Neuronal stem cell (in vitro differentiated cells): ENCODE measurements at regions not wholly inside any gene's neighbourhood (a gene's known extent, or its start where the extent isn't known, plus 50 kb on each side); places are given as distances from the start of the nearest gene placed in this dataset.

Experiments
- DNase-seq: peaks from one replicate; pipeline ENCODE4 v3.0.0-alpha.2; 2013; ENCODE audit warnings: low spot score
- H2AFZ ChIP-seq: one replicate; pipeline ENCODE4 v1.6.1; 2013; ENCODE audit warnings: mild to moderate bottlenecking, low read length, inconsistent platforms
- H2AK5ac ChIP-seq: 2 replicates; pipeline ENCODE4 v1.6.1; 2013; ENCODE audit warnings: low read depth, mild to moderate bottlenecking, inconsistent platforms, low read length, moderate library complexity, mixed read lengths
- H2BK120ac ChIP-seq: 2 replicates; pipeline ENCODE4 v1.6.1; 2013; ENCODE audit warnings: low read depth, mild to moderate bottlenecking, inconsistent platforms, low read length, moderate library complexity, mixed read lengths
- H2BK12ac ChIP-seq: one replicate; pipeline ENCODE4 v1.6.1; 2013; ENCODE audit warnings: low read length, inconsistent platforms
- H2BK15ac ChIP-seq: 2 replicates; pipeline ENCODE4 v1.6.1; 2013; ENCODE audit warnings: mild to moderate bottlenecking, low read length, inconsistent platforms, mixed read lengths
- H2BK5ac ChIP-seq: one replicate; pipeline ENCODE4 v1.6.1; 2013; ENCODE audit warnings: inconsistent platforms, mild to moderate bottlenecking, low read length, moderate library complexity
- H3K14ac ChIP-seq: one replicate; pipeline ENCODE4 v1.6.1; 2013; ENCODE audit warnings: low read length, inconsistent platforms
- H3K18ac ChIP-seq: 2 replicates; pipeline ENCODE4 v1.6.1; 2013; ENCODE audit warnings: low read length, inconsistent platforms
- H3K23ac ChIP-seq: 2 replicates; pipeline ENCODE4 v1.6.1; 2013; ENCODE audit warnings: low read depth, mild to moderate bottlenecking, mixed read lengths, low read length, inconsistent platforms; ENCODE audit not compliant: poor library complexity
- H3K27ac ChIP-seq: replicated peaks from 3 replicates; pipeline ENCODE4 v1.5.1; 2013; ENCODE audit warnings: low read length, inconsistent platforms
- H3K27me3 ChIP-seq, 3 experiments: 2 replicates each; pipeline ENCODE4 v1.6.1; 2013; ENCODE audit warnings: low read length in 3 of 3, mild to moderate bottlenecking in 2 of 3, inconsistent platforms in 1 of 3, low read depth in 1 of 3, mixed read lengths in 1 of 3, moderate library complexity in 1 of 3; ENCODE audit not compliant: control insufficient read depth in 3 of 3, insufficient read depth in 3 of 3
- H3K36me3 ChIP-seq, 2 donors: replicated peaks in 1 of 2; 2 replicates each; pipeline ENCODE4 v1.6.1; 2013; ENCODE audit warnings: low read length in 2 of 2; ENCODE audit not compliant: control insufficient read depth in 2 of 2, insufficient read depth in 2 of 2
- H3K4ac ChIP-seq: 2 replicates; pipeline ENCODE4 v1.6.1; 2013; ENCODE audit warnings: inconsistent platforms, mild to moderate bottlenecking, low read length, moderate library complexity
- H3K4me1 ChIP-seq, 2 donors: 1 replicate in 1 of 2; 2 replicates in 1 of 2; pipeline ENCODE4 v1.6.1; 2013; ENCODE audit warnings: low read length in 2 of 2, low read depth in 1 of 2; ENCODE audit not compliant: control insufficient read depth in 2 of 2, insufficient read depth in 1 of 2
- H3K4me2 ChIP-seq: one replicate; pipeline ENCODE4 v1.6.1; 2013; ENCODE audit warnings: mild to moderate bottlenecking, low read length, inconsistent platforms; ENCODE audit not compliant: insufficient read depth, poor library complexity, severe bottlenecking
- H3K4me3 ChIP-seq, 2 donors: 2 replicates each; pipeline ENCODE4 v1.5.1; 2013; ENCODE audit warnings: low read length in 2 of 2, mild to moderate bottlenecking in 2 of 2, inconsistent platforms in 1 of 2, moderate library complexity in 1 of 2
- H3K79me1 ChIP-seq: one replicate; pipeline ENCODE4 v1.6.1; 2013; ENCODE audit warnings: low read depth, mild to moderate bottlenecking, inconsistent platforms, low read length, moderate library complexity
- H3K9ac ChIP-seq: one replicate; pipeline ENCODE4 v1.6.1; 2013; ENCODE audit warnings: mild to moderate bottlenecking, low read depth, low read length, inconsistent platforms; ENCODE audit not compliant: poor library complexity
- H3K9me3 ChIP-seq, 2 donors: replicated peaks in 1 of 2; 2 replicates each; pipeline versions ENCODE3 to v1.6.1; 2013; ENCODE audit warnings: low read length in 2 of 2, mild to moderate bottlenecking in 2 of 2, inconsistent platforms in 1 of 2, low read depth in 1 of 2, mixed read lengths in 1 of 2, moderate library complexity in 1 of 2; ENCODE audit not compliant: control insufficient read depth in 2 of 2, insufficient read depth in 1 of 2
- H4K8ac ChIP-seq: one replicate; pipeline ENCODE4 v1.6.1; 2013; ENCODE audit warnings: low read depth, mild to moderate bottlenecking, inconsistent platforms, low read length, moderate library complexity
- H4K91ac ChIP-seq: one replicate; pipeline ENCODE4 v1.6.1; 2013; ENCODE audit warnings: low read length, low read depth, mild to moderate bottlenecking, inconsistent platforms; ENCODE audit not compliant: poor library complexity
- WGBS, 2 donors: extraction: QIAGEN DNeasy Blood & Tissue Kit; methylation state at CpG; one replicate each; pipeline ENCODE4 v1.1.7; 2013; ENCODE audit warnings: missing lambda C conversion rate in 2 of 2, mixed read lengths in 1 of 2; ENCODE audit not compliant: insufficient read length in 2 of 2, insufficient replicate concordance in 1 of 2; ENCODE audit errors: extremely low coverage in 2 of 2; 5-methylcytosine and 5-hydroxymethylcytosine counted together

DNA sequence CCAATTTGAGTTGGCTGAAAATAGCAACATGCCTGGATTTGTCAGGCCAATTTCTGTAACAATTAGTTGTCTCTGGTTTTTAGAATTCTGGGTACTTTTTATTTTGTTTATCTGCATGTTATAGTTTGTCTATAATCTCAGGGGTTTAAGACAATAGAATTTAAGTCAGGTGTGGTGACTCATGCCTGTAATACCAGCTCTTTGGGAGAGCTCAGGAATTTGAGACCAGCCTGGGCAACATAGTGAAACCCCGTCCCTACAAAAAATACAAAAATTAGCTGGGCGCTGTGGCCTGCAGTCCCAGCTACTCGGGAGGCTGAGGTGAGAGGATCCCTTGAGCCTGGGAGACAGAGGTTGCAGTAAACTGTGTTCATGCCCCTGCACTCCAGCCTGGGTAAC lies 114.4 kb upstream of the GLS start:
- no peak overlapping the region for H2BK12ac ChIP-seq
- DNase-seq = no peak
- no peak overlapping the region for H2BK120ac ChIP-seq
- no peak overlapping the region for H3K9ac ChIP-seq
- no peaks in the 10 kb centered on the region for H3K4me1 ChIP-seq
- no peak overlapping the region for H3K27ac ChIP-seq
- no peak overlapping the region for H3K4ac ChIP-seq
- no peak overlapping the region for H3K14ac ChIP-seq
- H3K18ac ChIP-seq = no peak overlapping the region
- no peak overlapping the region for H3K4me3 ChIP-seq
- H3K27me3 ChIP-seq = no peaks in the 10 kb centered on the region
- no peak overlapping the region for H4K91ac ChIP-seq
- H3K36me3 ChIP-seq = no peaks in the 10 kb centered on the region
- H2BK5ac ChIP-seq = no peak overlapping the region
- no peaks in the 10 kb centered on the region for H3K79me1 ChIP-seq
- H4K8ac ChIP-seq = no peak overlapping the region
- no peak overlapping the region for H3K23ac ChIP-seq
- no peaks in the 10 kb centered on the region for H3K9me3 ChIP-seq
- H2AK5ac ChIP-seq = no peak overlapping the region
- no peak overlapping the region for H2AFZ ChIP-seq
- no peak overlapping the region for H3K4me2 ChIP-seq
- no peak overlapping the region for H2BK15ac ChIP-seq
- no CpG with 5 or more reads among the region's 3 CpGs for WGBS, 2 donors

DNA sequence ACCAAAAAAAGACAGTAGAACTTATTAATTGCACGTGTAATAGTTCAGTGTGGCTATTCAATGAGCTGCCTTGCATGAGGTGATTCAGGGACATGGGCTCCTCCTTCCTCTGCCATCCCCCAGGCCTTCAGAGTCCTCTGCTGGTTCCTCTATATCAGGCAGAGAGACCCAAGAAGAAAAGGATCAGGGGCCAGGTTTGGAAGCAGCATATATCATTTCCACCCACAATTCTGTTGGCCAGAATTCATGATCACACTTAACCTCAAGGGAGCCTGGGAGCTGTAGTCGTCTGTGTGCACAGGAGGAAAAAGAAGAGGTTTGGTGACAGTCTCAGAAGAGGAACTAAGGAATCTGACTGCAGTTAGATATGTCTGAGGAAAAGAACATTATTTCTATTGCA lies 114.0 kb upstream of the GLS start:
- H2BK120ac ChIP-seq = no peak overlapping the region
- H4K91ac ChIP-seq = no peak overlapping the region
- no CpG with 5 or more reads among the region's 2 CpGs for WGBS, 2 donors
- H2BK12ac ChIP-seq = no peak overlapping the region
- H3K27ac ChIP-seq = no peak overlapping the region
- no peak overlapping the region for H2AK5ac ChIP-seq
- no peak overlapping the region for H2BK5ac ChIP-seq
- H3K79me1 ChIP-seq = no peaks in the 10 kb centered on the region
- no peak overlapping the region for H3K14ac ChIP-seq
- no peak overlapping the region for H4K8ac ChIP-seq
- no peak overlapping the region for H3K9ac ChIP-seq
- no peak overlapping the region for H3K18ac ChIP-seq
- no peak overlapping the region for H3K4me2 ChIP-seq
- no peaks in the 10 kb centered on the region for H3K36me3 ChIP-seq
- H3K23ac ChIP-seq = no peak overlapping the region
- no peak overlapping the region for H3K4ac ChIP-seq
- no peaks in the 10 kb centered on the region for H3K9me3 ChIP-seq
- no peak for DNase-seq
- H3K27me3 ChIP-seq = no peaks in the 10 kb centered on the region
- no peaks in the 10 kb centered on the region for H3K4me1 ChIP-seq
- H3K4me3 ChIP-seq = no peak overlapping the region
- H2AFZ ChIP-seq = no peak overlapping the region
- no peak overlapping the region for H2BK15ac ChIP-seq

DNA sequence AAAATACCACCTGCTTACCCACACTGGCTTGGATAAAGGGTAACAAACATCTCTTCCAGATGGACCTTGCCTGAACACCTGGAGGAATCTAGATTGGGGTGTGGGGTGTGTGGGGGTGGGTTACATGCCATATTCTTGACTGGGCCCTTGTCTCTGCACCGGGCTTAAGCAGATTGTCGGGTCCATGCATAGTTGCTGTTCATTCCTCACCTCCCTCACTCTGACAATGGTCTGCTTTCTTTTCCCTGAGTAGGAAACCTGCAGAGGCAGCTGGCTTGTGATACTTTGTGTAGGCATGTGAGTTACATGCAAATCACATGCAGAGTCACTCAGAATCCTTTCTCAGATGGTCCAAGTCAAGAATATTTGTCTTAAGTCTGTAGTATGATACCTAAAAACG lies 112.8 kb upstream of the GLS start:
- H3K23ac ChIP-seq = no peak overlapping the region
- no peak overlapping the region for H3K14ac ChIP-seq
- no peak overlapping the region for H4K91ac ChIP-seq
- no peak overlapping the region for H3K27ac ChIP-seq
- H3K27me3 ChIP-seq = no peaks in the 10 kb centered on the region
- no peak overlapping the region for H2AFZ ChIP-seq
- H3K4me3 ChIP-seq = no peak overlapping the region
- no peak for DNase-seq
- H3K79me1 ChIP-seq = no peaks in the 10 kb centered on the region
- H2BK15ac ChIP-seq = no peak overlapping the region
- H3K9me3 ChIP-seq = no peaks in the 10 kb centered on the region
- no peak overlapping the region for H2BK120ac ChIP-seq
- H3K4me2 ChIP-seq = no peak overlapping the region
- no peak overlapping the region for H4K8ac ChIP-seq
- no peak overlapping the region for H3K9ac ChIP-seq
- H2BK5ac ChIP-seq = no peak overlapping the region
- H3K4me1 ChIP-seq = no peaks in the 10 kb centered on the region
- no peak overlapping the region for H3K18ac ChIP-seq
- no CpG with 5 or more reads among the region's 3 CpGs for WGBS, 2 donors
- no peak overlapping the region for H2BK12ac ChIP-seq
- no peaks in the 10 kb centered on the region for H3K36me3 ChIP-seq
- H2AK5ac ChIP-seq = no peak overlapping the region
- H3K4ac ChIP-seq = no peak overlapping the region

DNA sequence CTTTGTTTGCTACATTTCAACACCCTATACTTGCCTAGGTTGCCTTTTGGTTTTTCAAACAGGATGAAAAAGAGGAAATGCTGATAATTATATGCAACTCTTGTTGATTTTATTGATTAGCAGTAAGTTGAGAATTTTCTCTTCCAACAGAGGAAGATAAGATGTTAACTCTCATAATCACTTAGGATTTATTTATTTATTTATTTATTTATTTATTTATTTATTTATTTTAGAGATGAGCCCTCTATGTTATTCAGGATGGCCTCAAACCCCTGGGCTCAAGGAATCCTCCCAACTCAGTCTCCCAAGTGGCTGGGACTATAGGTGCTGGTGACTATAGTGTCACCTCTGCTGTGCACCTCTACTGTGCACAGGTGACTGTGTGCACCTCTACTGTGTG lies 111.4 kb upstream of the GLS start:
- no peak overlapping the region for H2BK5ac ChIP-seq
- H3K79me1 ChIP-seq = no peaks in the 10 kb centered on the region
- H2AFZ ChIP-seq = no peak overlapping the region
- no peak overlapping the region for H4K8ac ChIP-seq
- H3K9me3 ChIP-seq = no peaks in the 10 kb centered on the region
- H2AK5ac ChIP-seq = no peak overlapping the region
- no peak overlapping the region for H3K27ac ChIP-seq
- H3K4me2 ChIP-seq = no peak overlapping the region
- no peak overlapping the region for H3K4me3 ChIP-seq
- no peak overlapping the region for H3K18ac ChIP-seq
- no peak overlapping the region for H4K91ac ChIP-seq
- H2BK15ac ChIP-seq = no peak overlapping the region
- no peak overlapping the region for H3K14ac ChIP-seq
- H3K36me3 ChIP-seq = no peaks in the 10 kb centered on the region
- DNase-seq = no peak
- H2BK12ac ChIP-seq = no peak overlapping the region
- H3K4ac ChIP-seq = no peak overlapping the region
- H3K4me1 ChIP-seq = no peaks in the 10 kb centered on the region
- H3K9ac ChIP-seq = no peak overlapping the region
- no peaks in the 10 kb centered on the region for H3K27me3 ChIP-seq
- H3K23ac ChIP-seq = no peak overlapping the region
- H2BK120ac ChIP-seq = no peak overlapping the region
